ENCODE measurements at regions not wholly inside any gene's neighbourhood (a gene's known extent, or its start where the extent isn't known, plus 50 kb on each side); places are given as distances from the start of the nearest gene placed in this dataset.

DNA sequence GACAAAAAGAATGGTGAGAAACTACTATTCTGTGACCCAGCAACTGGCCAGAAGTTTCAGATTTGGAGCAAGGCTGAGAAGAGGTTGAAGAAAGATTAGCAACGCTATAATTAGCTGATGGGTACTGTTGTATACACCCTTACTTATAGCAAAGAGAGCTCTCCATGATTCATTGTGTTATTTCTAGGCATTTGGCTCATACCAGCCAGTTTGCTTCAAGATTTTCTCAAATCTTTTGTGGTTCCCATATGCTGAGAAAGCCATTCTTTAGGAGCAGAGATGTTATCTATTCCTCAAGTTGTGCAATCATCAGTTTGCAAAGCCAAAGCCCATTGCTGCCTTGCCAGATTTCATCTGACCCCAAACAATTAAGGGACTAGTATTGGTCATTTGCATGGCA, 179.4 kb downstream of the ETS1 start:
- no peak for DNase-seq

GRCh38 chr11:128405714-128406662, 181.4 kb downstream of the ETS1 start:
- DNase-seq = no peak

DNA sequence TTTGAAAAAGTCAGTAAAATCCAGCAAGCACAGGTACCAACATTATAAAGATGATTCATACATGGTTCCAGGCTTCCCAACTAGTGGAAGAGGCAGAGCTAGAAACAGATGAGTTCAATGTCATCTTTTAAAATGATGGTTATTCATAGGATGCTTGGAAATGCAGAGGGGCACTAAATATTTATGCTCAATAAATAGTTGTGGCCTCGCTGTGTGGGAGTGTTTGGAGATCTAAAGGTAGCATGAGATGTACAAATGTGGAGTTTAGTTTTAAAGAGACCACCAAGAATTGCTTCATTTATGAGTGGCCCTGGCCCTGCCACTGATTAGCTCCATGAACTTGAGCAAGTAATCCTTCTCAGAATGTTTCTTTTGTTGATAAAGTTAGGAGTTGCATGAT, 182.2 kb downstream of the ETS1 start:
- no peak for DNase-seq

DNA sequence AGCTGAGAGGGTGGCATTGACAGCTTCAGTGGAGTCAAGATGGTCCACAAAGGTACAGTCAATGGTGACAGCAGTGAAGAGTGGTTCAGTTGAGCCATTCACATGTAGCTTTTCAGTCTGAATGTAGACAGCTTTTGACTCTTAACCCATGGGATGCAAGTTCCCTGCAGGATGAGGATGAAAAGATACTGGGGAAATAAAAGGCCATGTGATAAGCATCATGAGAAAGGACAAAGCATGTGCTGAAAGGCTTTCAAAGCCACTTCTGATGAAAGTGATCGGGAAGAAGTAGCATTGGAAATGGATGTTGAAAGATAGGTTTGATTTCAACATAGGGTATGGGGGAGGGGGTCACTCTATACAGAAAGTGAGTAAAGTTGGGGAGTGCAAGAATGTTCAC, 182.9 kb downstream of the ETS1 start:
- no peak for DNase-seq

GRCh38 chr11:128400382-128401203, 186.8 kb downstream of the ETS1 start:
- no peak for DNase-seq

GRCh38 chr11:128399251-128400121, 187.9 kb downstream of the ETS1 start:
- DNase-seq = no peak

DNA sequence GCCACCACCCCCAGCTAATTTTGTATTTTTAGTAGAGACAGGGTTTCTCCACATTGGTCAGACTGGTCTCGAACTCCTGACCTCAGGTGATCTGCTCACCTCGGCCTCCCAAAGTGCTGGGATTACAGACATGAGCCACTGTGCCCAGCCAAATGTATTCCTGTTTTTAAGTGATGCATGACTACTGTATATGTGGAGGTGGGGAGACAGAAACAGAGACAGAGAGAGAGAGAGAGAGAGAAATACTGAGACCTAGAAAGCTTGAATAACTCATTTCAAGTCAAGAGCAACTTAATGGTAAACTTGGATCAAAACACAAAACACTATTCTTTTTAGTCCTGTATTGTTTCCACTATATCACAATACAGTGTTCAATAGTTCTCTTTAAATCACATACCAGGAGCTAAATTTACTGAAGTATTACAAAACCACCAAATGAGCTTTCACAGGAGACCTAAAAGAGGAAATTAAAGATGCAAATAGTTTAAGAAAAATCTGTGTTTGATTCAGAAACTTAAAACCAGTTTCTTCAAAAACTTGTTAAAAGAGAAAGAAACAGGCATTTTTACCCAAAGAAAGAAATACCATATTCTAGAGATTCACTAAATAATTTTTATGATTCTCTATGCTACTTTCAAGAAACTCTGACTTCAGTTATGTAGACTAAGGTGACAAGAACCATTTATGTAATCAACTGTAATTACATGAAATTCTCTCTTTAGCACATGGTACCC, 188.7 kb downstream of the ETS1 start:
- no peak for DNase-seq

- no peak for DNase-seq
Measured at GRCh38 chr11:128397362-128397761, 190.0 kb downstream of the ETS1 start.

DNA sequence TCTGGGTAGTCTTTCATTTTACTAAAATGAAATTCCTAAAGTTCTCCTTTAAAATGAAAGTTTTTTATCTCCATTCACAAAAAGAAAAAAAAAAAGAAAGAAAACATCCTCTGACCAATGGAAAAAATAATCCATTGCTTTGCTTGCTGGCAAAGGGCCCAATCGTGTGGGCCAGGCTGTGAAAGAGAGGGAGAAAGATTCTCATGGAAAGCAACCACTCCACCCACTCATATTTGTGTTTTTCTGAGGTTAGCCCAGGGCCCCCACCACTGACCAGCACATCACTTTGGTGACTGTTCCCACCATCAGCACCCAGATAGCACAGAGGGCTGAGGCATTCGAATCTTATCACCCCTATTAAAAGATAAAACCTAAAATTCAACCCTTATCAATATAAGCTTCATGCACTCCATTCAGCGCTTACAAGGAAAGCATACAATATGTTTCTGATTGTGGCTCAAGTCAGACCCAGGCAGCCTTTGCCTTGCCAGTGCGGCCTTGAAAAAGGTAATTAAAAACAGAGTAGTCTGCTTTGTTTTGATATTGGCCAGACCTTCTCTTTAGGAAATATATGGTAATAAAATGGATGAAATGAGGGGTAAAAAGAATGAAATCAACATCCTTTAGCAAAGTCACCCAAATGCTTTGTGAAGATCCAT, 192.8 kb downstream of the ETS1 start:
- DNase-seq = no peak

DNA sequence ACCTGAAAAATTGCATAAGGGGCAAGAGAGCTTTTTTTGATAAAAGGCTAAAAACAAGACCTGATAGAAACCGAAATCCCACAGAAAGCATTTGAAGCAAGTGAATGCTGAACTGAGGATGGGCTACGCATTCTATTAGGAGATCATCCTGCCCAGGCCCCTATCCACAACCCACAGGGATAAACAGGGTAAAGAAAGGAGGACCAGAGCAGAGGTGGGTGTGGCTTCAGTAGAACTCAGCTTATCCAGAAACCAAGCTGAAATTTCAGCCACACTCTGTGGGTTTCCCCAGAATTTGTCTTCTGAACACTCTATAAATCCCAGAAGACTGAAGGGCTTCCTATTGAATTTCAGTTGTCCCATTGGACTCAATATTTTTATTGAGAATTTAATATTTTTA, 195.1 kb downstream of the ETS1 start:
- DNase-seq = no peak

DNA sequence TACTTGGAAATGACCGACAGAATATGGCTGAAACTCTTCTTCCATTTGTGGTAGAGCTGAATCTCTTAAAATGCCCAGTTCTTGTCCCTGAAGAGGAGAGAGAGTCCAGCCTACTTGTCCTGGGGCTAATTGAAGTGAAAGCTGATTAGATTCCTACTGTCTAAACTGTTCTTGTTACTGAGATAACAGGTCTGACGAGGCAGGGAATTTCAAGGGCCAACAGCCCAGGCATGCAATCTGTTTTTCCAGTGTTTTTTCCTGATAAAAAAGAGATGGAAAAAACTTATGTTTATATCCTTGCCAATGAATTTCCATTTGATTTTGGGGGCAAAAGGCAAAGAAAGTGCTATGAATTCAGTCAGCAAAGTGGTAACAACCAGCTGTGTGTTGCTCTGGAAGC, 195.5 kb downstream of the ETS1 start:
- DNase-seq = no peak

- DNase-seq = no peak
Measured at GRCh38 chr11:128390246-128390645, 197.1 kb downstream of the ETS1 start.

GRCh38 chr11:128389461-128389976, 197.8 kb downstream of the ETS1 start:
- no peak for DNase-seq

GRCh38 chr11:128388206-128388815, 199.0 kb downstream of the ETS1 start:
- no peak for DNase-seq

GRCh38 chr11:128379587-128380580, 207.5 kb downstream of the ETS1 start:
- DNase-seq = no peak

GRCh38 chr11:128375961-128376360, 211.4 kb downstream of the ETS1 start:
- DNase-seq = peak in 1 of 2 donors; percentile 85

DNA sequence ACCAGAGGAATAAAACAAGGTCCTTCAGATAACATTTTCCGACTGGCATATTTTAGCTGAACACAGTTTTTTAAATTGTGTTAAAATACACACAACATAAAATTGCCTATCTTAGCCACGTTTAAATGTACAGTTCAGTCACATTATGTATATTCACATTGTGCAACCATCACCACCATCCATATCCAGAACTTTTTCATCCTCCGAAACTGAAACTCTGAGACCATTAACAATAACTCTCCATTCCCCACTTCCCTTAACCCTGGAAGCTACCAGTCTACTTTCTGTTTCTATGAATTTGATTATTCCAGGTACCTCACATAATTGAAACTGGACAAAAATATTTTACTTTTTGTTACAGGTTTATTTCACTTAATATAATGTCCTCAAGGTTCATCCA, 213.3 kb downstream of the ETS1 start:
- no peak for DNase-seq

DNA sequence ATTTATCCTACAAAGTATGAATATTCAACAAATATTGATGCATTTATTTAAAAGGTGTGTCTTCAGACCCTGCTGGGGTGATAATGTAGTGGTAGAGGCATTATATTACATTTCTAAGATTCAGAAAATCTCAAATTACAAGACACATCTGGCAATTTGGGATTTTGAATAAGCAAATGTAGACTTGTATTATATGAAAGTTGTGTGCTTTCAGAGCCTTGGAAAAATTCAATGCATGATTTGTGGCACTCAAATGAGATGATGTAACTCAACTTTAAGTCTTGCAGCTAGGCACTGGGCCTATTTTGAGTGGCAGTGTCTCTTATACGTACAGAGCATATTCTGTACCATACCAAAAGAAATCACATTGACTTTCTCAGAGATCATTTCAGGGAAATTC, 214.4 kb downstream of the ETS1 start:
- no peak for DNase-seq

DNA sequence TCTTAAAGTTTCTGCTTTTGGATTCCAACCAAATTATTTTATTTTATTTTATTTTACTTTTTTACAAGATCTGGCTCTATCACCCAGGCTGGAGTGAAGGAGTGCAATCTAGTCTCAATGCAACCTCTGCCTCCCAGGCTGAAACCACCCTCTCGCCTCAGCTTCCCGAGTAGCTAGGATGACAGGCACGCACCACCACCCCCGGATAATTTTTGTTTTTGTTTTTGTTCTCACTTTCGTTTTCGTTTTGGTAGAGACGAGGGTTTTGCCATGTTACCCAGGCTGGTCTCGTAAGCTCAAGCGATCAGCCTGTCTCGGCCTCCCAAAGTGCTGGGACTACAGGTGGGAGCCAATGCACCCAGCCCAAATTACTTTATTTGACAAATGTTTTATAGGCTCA, 219.8 kb downstream of the ETS1 start:
- no peak for DNase-seq

- DNase-seq = peak in 1 of 2 donors; percentile 23
Measured at GRCh38 chr11:128365044-128365443, 222.3 kb downstream of the ETS1 start.
